Keratinocyte (primary cell): ENCODE measurements at regions not wholly inside any gene's neighbourhood (a gene's known extent, or its start where the extent isn't known, plus 50 kb on each side); places are given as distances from the start of the nearest gene placed in this dataset.

Experiments used
- DNase-seq: peaks from one replicate; pipeline ENCODE4 v3.0.0-alpha.2; 2011; ENCODE audit warnings: low read depth, missing footprints, low spot score
- FAIRE-seq: peaks from 2 replicates; lab custom pipeline; 2011; peaks lifted over from hg19 to GRCh38; lab: Jason Lieb, UNC
- H2AFZ ChIP-seq: 2 replicates; pipeline ENCODE4 v1.6.0; 2012; ENCODE audit warnings: low read length, control low read depth, inconsistent platforms; ENCODE audit not compliant: control insufficient read depth
- H3K27ac ChIP-seq: 2 replicates; pipeline ENCODE4 v1.5.1; 2011; ENCODE audit warnings: low read length; ENCODE audit not compliant: control insufficient read depth, insufficient read depth
- H3K27me3 ChIP-seq: 3 replicates; pipeline ENCODE4 v1.6.0; 2011; ENCODE audit warnings: low read length; ENCODE audit not compliant: control insufficient read depth, insufficient read depth; ENCODE audit errors: extremely low read depth
- H3K36me3 ChIP-seq, 2 experiments: 2 replicates in 1 of 2; 3 replicates in 1 of 2; pipeline ENCODE4 v1.5.1; 2011; ENCODE audit warnings: low read length in 2 of 2, mild to moderate bottlenecking in 1 of 2; ENCODE audit not compliant: control insufficient read depth in 2 of 2, insufficient read depth in 2 of 2; ENCODE audit errors: extremely low read depth in 1 of 2
- H3K4me1 ChIP-seq: 3 replicates; pipeline ENCODE4 v1.5.1; 2011; ENCODE audit warnings: low read length; ENCODE audit not compliant: control insufficient read depth, insufficient read depth; ENCODE audit errors: extremely low read depth
- H3K4me2 ChIP-seq: 3 replicates; pipeline ENCODE4 v1.6.0; 2011; ENCODE audit warnings: low read depth, low read length; ENCODE audit not compliant: control insufficient read depth, insufficient read depth; ENCODE audit errors: extremely low read depth
- H3K4me3 ChIP-seq, 3 experiments: fragments of 200-600 bp in 1 of 3; sonication (generic) in 1 of 3; 2 replicates in 2 of 3; 3 replicates in 1 of 3; pipeline ENCODE4 v1.5.1; 2011 to 2016; ENCODE audit warnings: low read length in 3 of 3, mild to moderate bottlenecking in 3 of 3, control low read depth in 2 of 3, inconsistent platforms in 1 of 3, low read depth in 1 of 3, mixed read lengths in 1 of 3, mixed run types in 1 of 3, moderate library complexity in 1 of 3; ENCODE audit not compliant: control insufficient read depth in 2 of 3, insufficient read depth in 2 of 3; ENCODE audit errors: extremely low read depth in 1 of 3
- H3K79me2 ChIP-seq: 2 replicates; pipeline ENCODE4 v1.6.0; 2012; ENCODE audit warnings: low read length; ENCODE audit not compliant: control insufficient read depth, insufficient read depth
- H3K9ac ChIP-seq: 3 replicates; pipeline ENCODE4 v1.6.0; 2011; ENCODE audit warnings: low read length; ENCODE audit not compliant: control insufficient read depth, insufficient read depth; ENCODE audit errors: extremely low read depth
- H3K9me1 ChIP-seq: 3 replicates; pipeline ENCODE4 v1.6.0; 2011; ENCODE audit warnings: low read length; ENCODE audit not compliant: control insufficient read depth, insufficient read depth; ENCODE audit errors: extremely low read depth
- H3K9me3 ChIP-seq: 2 replicates; pipeline ENCODE4 v1.5.1; 2012; ENCODE audit warnings: low read depth, low read length; ENCODE audit not compliant: control insufficient read depth
- H4K20me1 ChIP-seq: 3 replicates; pipeline ENCODE4 v1.6.0; 2011; ENCODE audit warnings: low read length; ENCODE audit not compliant: control insufficient read depth, insufficient read depth; ENCODE audit errors: extremely low read depth
- CTCF ChIP-seq, 3 experiments: IDR thresholded peaks in 1 of 3; conservative IDR thresholded peaks in 1 of 3; optimal IDR thresholded peaks in 1 of 3; 2 replicates in 2 of 3; 3 replicates in 1 of 3; pipeline versions ENCODE3 to v1.5.1; 2011; ENCODE audit warnings: low read length in 3 of 3, mild to moderate bottlenecking in 3 of 3, moderate library complexity in 2 of 3, control low read depth in 1 of 3, inconsistent platforms in 1 of 3; ENCODE audit not compliant: insufficient read depth in 2 of 3; ENCODE audit errors: extremely low read depth in 1 of 3
- EZH2 ChIP-seq: IDR thresholded peaks from one replicate; pipeline ENCODE4 v1.6.1; 2012; ENCODE audit warnings: inconsistent platforms, mild to moderate bottlenecking, low read length, moderate library complexity
- dilution Hi-C: fragments of 300-500 bp; cut with MboI; formaldehyde crosslinking; loops from one replicate; pipeline ENCODE4 v1.7.0; 2020; ENCODE audit warnings: low sequenced_read_pairs; ENCODE audit not compliant: extremely low pct_ligation_motif_present

- no peak overlapping the region for H3K27ac ChIP-seq
- no peak overlapping the region for H3K9ac ChIP-seq
- H3K9me3 ChIP-seq: no peaks in the 10 kb centered on the region
- H2AFZ ChIP-seq: no peak overlapping the region
- H3K4me3 ChIP-seq: no peak overlapping the region
- dilution Hi-C loops: no loop called here
- H3K36me3 ChIP-seq: no peaks in the 10 kb centered on the region
- H4K20me1 ChIP-seq: no peaks in the 10 kb centered on the region
- no peaks in the 10 kb centered on the region for H3K9me1 ChIP-seq
- H3K4me1 ChIP-seq: no peaks in the 10 kb centered on the region
- TF ChIP-seq CTCF (optimal IDR thresholded peaks at IDR 0.05 in 1 of 3, IDR thresholded peaks at IDR 0.05 in 1 of 3, conservative IDR thresholded peaks at IDR 0.05 in 1 of 3; ENCODE audit: extremely low read depth in 1 of 3, insufficient read depth in 2 of 3, low read length in 3 of 3): no peak
- TF ChIP-seq EZH2: no peak
- no peak overlapping the region for H3K4me2 ChIP-seq
- H3K27me3 ChIP-seq: no peaks in the 10 kb centered on the region
- FAIRE-seq (no peak), DNase-seq (no peak)
- H3K79me2 ChIP-seq: no peaks in the 10 kb centered on the region
Measured at GRCh38 chr11:41872870-41873269, 413.4 kb upstream of the LRRC4C start.

DNA sequence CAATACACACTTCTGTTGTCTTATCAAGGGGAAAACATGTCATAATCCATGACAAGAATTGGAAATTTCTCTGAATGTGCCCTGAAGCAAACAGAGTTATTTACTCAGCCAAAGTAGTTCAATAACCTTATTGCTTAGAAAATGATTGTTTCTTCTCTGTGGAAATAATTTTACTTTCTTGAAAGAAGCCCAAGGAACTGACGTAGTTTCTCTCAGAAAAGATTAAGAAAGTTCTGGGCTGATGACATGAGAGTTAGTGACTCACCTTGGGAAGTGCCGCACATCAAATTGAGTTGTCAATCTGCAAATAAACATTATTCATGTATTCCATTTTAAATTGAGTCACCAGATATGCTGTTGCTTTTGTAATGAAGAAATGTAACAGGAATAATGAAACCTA, 418.6 kb upstream of the LRRC4C start:
- Histone ChIP-seq H4K20me1 (no peaks in the 10 kb centered on the region), H3K27ac (no peak overlapping the region), H3K79me2 (no peaks in the 10 kb centered on the region), H3K4me2 (no peak overlapping the region), H3K27me3 (no peaks in the 10 kb centered on the region), H3K4me3 (no peak overlapping the region), H2AFZ (no peak overlapping the region), H3K36me3 (no peaks in the 10 kb centered on the region), H3K9me3 (no peaks in the 10 kb centered on the region), H3K9me1 (no peaks in the 10 kb centered on the region), H3K9ac (no peak overlapping the region), H3K4me1 (no peaks in the 10 kb centered on the region)
- dilution Hi-C loops: no loop called here
- no peak for FAIRE-seq
- TF ChIP-seq CTCF (optimal IDR thresholded peaks at IDR 0.05 in 1 of 3, IDR thresholded peaks at IDR 0.05 in 1 of 3, conservative IDR thresholded peaks at IDR 0.05 in 1 of 3; ENCODE audit: extremely low read depth in 1 of 3, insufficient read depth in 2 of 3, low read length in 3 of 3) (no peak), EZH2 (no peak)
- DNase-seq: no peak
